HG03045 (cell line): ENCODE measurements at regions not wholly inside any gene's neighbourhood (a gene's known extent, or its start where the extent isn't known, plus 50 kb on each side); places are given as distances from the start of the nearest gene placed in this dataset.
"Not testable (repeated sequence)": the region's sequence is repeated elsewhere in the genome, so short reads cannot be mapped to it uniquely, and the experiment has no call there.

ENCODE experiments used
- ATAC-seq: cut with Tn5 transposase; IDR thresholded peaks from one replicate; pipeline ENCODE4 v1.9.1; 2021; ENCODE audit warnings: mild to moderate bottlenecking, moderate library complexity; ENCODE audit not compliant: unreplicated experiment

- no peak for ATAC-seq
Measured at GRCh38 chr6:97347111-97347510, 64.1 kb upstream of the MMS22L start.

- no peak for ATAC-seq
Measured at GRCh38 chr6:97361286-97361685, 78.3 kb upstream of the MMS22L start.

GRCh38 chr6:97364327-97364726 lies 81.3 kb upstream of the MMS22L start:
- no peak for ATAC-seq

GRCh38 chr6:97382071-97382470 lies 99.1 kb upstream of the MMS22L start:
- ATAC-seq = not testable (repeated sequence)

- ATAC-seq = no peak
Measured at GRCh38 chr6:97392735-97393134, 109.7 kb upstream of the MMS22L start.

- ATAC-seq = peak; percentile 89
Measured at GRCh38 chr6:97394160-97394748, 111.2 kb upstream of the MMS22L start.

- no peak for ATAC-seq
Measured at GRCh38 chr6:97396880-97397279, 113.9 kb upstream of the MMS22L start.

GRCh38 chr6:97399208-97399607 lies 116.2 kb upstream of the MMS22L start:
- no peak for ATAC-seq

- ATAC-seq = no peak
Measured at GRCh38 chr6:97401533-97401932, 118.5 kb upstream of the MMS22L start.

- ATAC-seq = no peak
Measured at GRCh38 chr6:97405818-97406409, 122.9 kb upstream of the MMS22L start.

GRCh38 chr6:97406633-97407032 lies 123.6 kb upstream of the MMS22L start:
- no peak for ATAC-seq

- ATAC-seq = no peak
Measured at GRCh38 chr6:97411610-97412009, 128.6 kb upstream of the MMS22L start.

GRCh38 chr6:97412511-97412910 lies 129.5 kb upstream of the MMS22L start:
- no peak for ATAC-seq

- ATAC-seq = no peak
Measured at GRCh38 chr6:97422171-97422570, 139.2 kb upstream of the MMS22L start.

- ATAC-seq = peak; percentile 59
Measured at GRCh38 chr6:97423190-97423589, 140.2 kb upstream of the MMS22L start.

- ATAC-seq = no peak
Measured at GRCh38 chr6:97427648-97428047, 144.6 kb upstream of the MMS22L start.

GRCh38 chr6:97437087-97437486 lies 154.1 kb upstream of the MMS22L start:
- ATAC-seq = no peak

GRCh38 chr6:97438011-97438671 lies 155.1 kb upstream of the MMS22L start:
- ATAC-seq = no peak

- ATAC-seq = no peak
Measured at GRCh38 chr6:97440590-97441176, 157.7 kb upstream of the MMS22L start.

- ATAC-seq = no peak
Measured at GRCh38 chr6:97443408-97444080, 160.5 kb upstream of the MMS22L start.

GRCh38 chr6:97445407-97445806 lies 162.4 kb upstream of the MMS22L start:
- no peak for ATAC-seq
